ENCODE measurements at regions not wholly inside any gene's neighbourhood (a gene's known extent, or its start where the extent isn't known, plus 50 kb on each side); places are given as distances from the start of the nearest gene placed in this dataset.

- no peak for TF ChIP-seq EZH2phosphoT487 (IDR thresholded peaks at IDR 0.05; ENCODE audit: low read depth)
- TF ChIP-seq, protein P1, sequence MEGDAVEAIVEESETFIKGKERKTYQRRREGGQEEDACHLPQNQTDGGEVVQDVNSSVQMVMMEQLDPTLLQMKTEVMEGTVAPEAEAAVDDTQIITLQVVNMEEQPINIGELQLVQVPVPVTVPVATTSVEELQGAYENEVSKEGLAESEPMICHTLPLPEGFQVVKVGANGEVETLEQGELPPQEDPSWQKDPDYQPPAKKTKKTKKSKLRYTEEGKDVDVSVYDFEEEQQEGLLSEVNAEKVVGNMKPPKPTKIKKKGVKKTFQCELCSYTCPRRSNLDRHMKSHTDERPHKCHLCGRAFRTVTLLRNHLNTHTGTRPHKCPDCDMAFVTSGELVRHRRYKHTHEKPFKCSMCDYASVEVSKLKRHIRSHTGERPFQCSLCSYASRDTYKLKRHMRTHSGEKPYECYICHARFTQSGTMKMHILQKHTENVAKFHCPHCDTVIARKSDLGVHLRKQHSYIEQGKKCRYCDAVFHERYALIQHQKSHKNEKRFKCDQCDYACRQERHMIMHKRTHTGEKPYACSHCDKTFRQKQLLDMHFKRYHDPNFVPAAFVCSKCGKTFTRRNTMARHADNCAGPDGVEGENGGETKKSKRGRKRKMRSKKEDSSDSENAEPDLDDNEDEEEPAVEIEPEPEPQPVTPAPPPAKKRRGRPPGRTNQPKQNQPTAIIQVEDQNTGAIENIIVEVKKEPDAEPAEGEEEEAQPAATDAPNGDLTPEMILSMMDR (IDR thresholded peaks at IDR 0.05; ENCODE audit: low read depth, low read length), result no peak
These were observed 230.8 kb upstream of the ZNF717 start for GRCh38 chr3:76016111-76016510.

All from OCI-LY3 (cell line).